ENCODE measurements at regions not wholly inside any gene's neighbourhood (a gene's known extent, or its start where the extent isn't known, plus 50 kb on each side); places are given as distances from the start of the nearest gene placed in this dataset.

- TF ChIP-seq CTCF (IDR thresholded peaks at IDR 0.05) = no peak
- no peak for TF ChIP-seq POLR2A (IDR thresholded peaks at IDR 0.05)
Observed at GRCh38 chr14:36028218-36028617, 148.3 kb downstream of the PTCSC3 start.

Measured in adrenal gland (tissue), 5 donors.